Immature natural killer cell (primary cell): ENCODE measurements at regions not wholly inside any gene's neighbourhood (a gene's known extent, or its start where the extent isn't known, plus 50 kb on each side); places are given as distances from the start of the nearest gene placed in this dataset.

Experiments used
- DNase-seq, 3 donors: peaks; one replicate each; pipeline ENCODE4 v3.0.0; 2022; ENCODE audit warnings: mixed read lengths in 1 of 3
- H3K27ac Mint-ChIP-seq, 6 donors: one replicate each; pipeline ENCODE4 v1.8.0; 2020; ENCODE audit warnings: mixed read lengths in 6 of 6, mild to moderate bottlenecking in 5 of 6, inconsistent platforms in 4 of 6, moderate library complexity in 3 of 6
- H3K27me3 Mint-ChIP-seq, 3 donors: one replicate each; pipeline ENCODE4 v1.8.0; 2020 to 2021; ENCODE audit warnings: low read depth in 3 of 3, mild to moderate bottlenecking in 3 of 3, mixed read lengths in 3 of 3, moderate library complexity in 3 of 3, inconsistent platforms in 1 of 3
- H3K36me3 Mint-ChIP-seq, 3 donors: one replicate each; pipeline ENCODE4 v1.8.0; 2020; ENCODE audit warnings: mixed read lengths in 3 of 3, inconsistent platforms in 2 of 3, mild to moderate bottlenecking in 2 of 3
- H3K4me1 Mint-ChIP-seq, 2 donors: one replicate each; pipeline ENCODE4 v1.8.0; 2020; ENCODE audit warnings: inconsistent platforms in 2 of 2, mild to moderate bottlenecking in 2 of 2, mixed read lengths in 2 of 2, moderate library complexity in 1 of 2
- H3K4me3 Mint-ChIP-seq, 5 donors: one replicate each; pipeline ENCODE4 v1.8.0; 2020; ENCODE audit warnings: mild to moderate bottlenecking in 5 of 5, mixed read lengths in 5 of 5, inconsistent platforms in 3 of 5, moderate library complexity in 3 of 5
- H3K9me3 Mint-ChIP-seq, 6 donors: one replicate each; pipeline ENCODE4 v1.8.0; 2020; ENCODE audit warnings: mild to moderate bottlenecking in 6 of 6, mixed read lengths in 6 of 6, inconsistent platforms in 4 of 6, moderate library complexity in 3 of 6

DNA sequence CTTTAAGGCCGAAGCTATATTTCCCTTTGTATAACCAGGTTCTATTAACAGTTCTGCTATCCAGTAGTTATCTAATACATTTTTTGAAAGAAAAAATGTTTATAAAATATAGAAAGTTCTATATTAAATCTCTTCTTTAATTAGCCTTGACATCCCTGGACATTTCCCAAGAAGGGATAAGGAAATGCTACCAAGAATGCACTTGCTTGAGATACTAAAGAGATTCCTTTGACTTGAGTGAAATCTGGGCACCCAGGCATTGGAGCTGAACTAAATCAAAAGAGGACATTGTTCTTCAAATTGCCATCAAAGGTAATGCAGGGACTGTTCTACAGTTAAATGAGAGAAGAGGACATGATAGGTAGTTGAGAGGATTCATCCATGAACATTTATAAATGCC lies 535.9 kb upstream of the FAT3 start:
- no peaks in the 10 kb centered on the region for H3K4me1 Mint-ChIP-seq
- no peak for DNase-seq
- no peak overlapping the region for H3K27ac Mint-ChIP-seq
- H3K9me3 Mint-ChIP-seq = peaks cover 3 to 44% (median 15%) of the 10 kb centered on the region in 6 donors
- H3K27me3 Mint-ChIP-seq = peaks cover 0 to 2% (median 0%) of the 10 kb centered on the region in 3 donors
- H3K36me3 Mint-ChIP-seq = no peaks in the 10 kb centered on the region
- H3K4me3 Mint-ChIP-seq = no peak overlapping the region

DNA sequence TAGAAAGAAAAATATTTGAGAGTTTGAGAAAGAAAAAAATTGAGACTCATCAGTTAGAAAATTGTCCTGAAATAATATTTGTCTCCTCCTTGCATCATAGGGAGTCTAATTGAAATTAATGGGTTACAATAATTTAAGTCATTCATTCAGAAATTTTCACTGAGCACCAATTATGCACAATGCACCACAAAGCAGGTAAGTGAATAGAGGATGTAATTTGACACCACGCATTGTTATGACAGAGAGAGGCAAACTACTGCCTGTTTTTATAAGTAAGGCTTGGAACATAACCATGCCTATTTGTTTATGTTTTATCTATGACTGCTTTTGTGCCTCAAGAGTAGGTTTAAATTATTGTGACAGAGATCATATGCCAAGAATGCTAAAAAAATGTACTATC lies 537.9 kb upstream of the FAT3 start:
- H3K4me1 Mint-ChIP-seq = no peaks in the 10 kb centered on the region

DNA sequence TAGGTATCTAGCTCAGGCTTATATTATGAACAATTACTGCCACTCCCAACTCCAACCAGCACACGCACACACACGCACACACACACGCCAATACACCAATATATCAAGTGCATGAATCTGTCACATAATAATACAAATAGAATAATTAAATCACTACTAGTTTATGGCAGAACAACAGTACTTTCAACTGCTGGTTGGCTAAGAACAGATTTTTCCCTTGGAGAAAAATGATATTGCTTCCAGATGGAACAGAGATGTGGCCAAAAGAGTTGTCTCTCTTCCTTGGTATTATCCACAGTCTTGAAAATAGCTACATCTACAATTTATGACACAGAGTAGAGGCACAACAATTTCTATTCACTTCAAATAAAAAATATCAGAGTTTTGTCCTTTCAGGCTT lies 538.3 kb upstream of the FAT3 start:
- Mint-ChIP-seq H3K4me1 (no peaks in the 10 kb centered on the region), H3K27me3 (no peaks in the 10 kb centered on the region), H3K4me3 (no peak overlapping the region), H3K36me3 (no peaks in the 10 kb centered on the region), H3K27ac (no peak overlapping the region), H3K9me3 (peaks cover 0 to 36% (median 12%) of the 10 kb centered on the region in 6 donors)
- DNase-seq = no peak

More for the DNA sequence above, 537.9 kb upstream of the FAT3 start:
- Mint-ChIP-seq H3K4me3 (no peak overlapping the region), H3K27me3 (no peaks in the 10 kb centered on the region), H3K9me3 (peaks cover 0 to 34% (median 10%) of the 10 kb centered on the region in 6 donors), H3K36me3 (no peaks in the 10 kb centered on the region), H3K27ac (no peak overlapping the region)
- DNase-seq = no peak

DNA sequence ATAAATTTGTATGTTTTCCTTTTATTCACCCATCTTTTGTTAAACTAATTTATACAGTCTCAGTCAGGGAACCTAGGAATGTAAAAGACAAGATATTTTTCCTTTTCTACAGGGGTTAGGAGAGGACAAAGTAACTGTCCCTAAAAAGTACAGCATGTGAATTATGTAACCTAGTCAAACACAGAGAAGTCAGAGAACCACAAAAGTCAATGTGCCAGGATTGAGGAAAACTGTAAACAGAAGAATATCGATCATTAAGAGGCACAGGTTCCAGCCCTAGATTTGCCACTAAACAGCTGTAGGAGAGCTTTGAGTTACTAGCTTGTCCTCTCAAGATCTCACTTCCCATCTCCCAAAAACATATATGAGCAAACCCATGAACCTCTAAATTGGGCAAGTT lies 550.9 kb upstream of the FAT3 start:
- Mint-ChIP-seq H3K4me1 (no peaks in the 10 kb centered on the region), H3K4me3 (no peak overlapping the region), H3K9me3 (peaks cover 12 to 41% (median 25%) of the 10 kb centered on the region in 6 donors), H3K36me3 (peaks cover 0 to 3% (median 0%) of the 10 kb centered on the region in 3 donors), H3K27me3 (peaks cover 0 to 2% (median 0%) of the 10 kb centered on the region in 3 donors), H3K27ac (no peak overlapping the region)
- DNase-seq = no peak

DNA sequence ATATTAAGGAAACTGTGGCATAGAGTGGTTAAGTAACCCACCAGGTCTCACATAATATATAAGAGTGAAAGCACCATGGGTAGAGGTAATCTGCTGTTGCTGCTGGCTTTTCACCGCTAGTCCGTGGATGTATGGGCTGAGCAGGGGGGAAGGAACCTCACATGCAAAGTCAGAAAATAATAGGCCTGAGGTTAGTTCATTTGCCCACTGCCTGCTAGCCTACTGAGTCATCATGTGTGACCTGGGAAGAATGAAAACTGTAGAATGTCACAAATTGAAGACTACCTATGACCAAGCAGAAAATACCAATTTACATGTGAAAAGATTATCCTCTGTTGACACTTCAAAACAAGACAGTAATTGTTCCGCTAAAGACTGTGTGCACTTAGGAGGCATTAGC lies 560.1 kb upstream of the FAT3 start:
- no peaks in the 10 kb centered on the region for H3K27me3 Mint-ChIP-seq
- DNase-seq = no peak
- H3K9me3 Mint-ChIP-seq = peaks cover 10 to 39% (median 21%) of the 10 kb centered on the region in 6 donors
- H3K4me1 Mint-ChIP-seq = no peaks in the 10 kb centered on the region
- no peak overlapping the region for H3K27ac Mint-ChIP-seq
- no peaks in the 10 kb centered on the region for H3K36me3 Mint-ChIP-seq
- no peak overlapping the region for H3K4me3 Mint-ChIP-seq

DNA sequence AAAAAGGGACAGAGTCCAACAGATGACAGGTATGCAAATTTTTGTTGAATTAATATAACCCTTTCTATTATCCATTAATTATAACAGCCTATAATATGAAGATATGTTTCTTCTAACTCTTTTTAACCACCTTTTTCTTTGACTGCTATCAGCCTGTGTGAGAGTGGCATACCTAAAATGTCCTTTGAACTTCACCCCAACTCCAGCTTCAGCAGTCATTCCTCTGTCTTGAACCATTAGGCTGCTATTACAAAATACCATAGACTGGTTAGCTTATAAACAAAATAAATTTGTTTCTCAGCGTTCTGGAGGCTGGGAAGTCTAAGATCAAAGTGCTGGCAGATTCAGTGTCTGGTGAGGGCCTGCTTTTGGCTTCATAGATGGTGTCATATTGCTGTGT lies 564.6 kb upstream of the FAT3 start:
- H3K4me1 Mint-ChIP-seq = no peaks in the 10 kb centered on the region
- H3K36me3 Mint-ChIP-seq = no peaks in the 10 kb centered on the region
- no peak overlapping the region for H3K27ac Mint-ChIP-seq
- H3K4me3 Mint-ChIP-seq = no peak overlapping the region
- H3K9me3 Mint-ChIP-seq = peaks cover 6 to 36% (median 11%) of the 10 kb centered on the region in 6 donors
- no peaks in the 10 kb centered on the region for H3K27me3 Mint-ChIP-seq
- no peak for DNase-seq

DNA sequence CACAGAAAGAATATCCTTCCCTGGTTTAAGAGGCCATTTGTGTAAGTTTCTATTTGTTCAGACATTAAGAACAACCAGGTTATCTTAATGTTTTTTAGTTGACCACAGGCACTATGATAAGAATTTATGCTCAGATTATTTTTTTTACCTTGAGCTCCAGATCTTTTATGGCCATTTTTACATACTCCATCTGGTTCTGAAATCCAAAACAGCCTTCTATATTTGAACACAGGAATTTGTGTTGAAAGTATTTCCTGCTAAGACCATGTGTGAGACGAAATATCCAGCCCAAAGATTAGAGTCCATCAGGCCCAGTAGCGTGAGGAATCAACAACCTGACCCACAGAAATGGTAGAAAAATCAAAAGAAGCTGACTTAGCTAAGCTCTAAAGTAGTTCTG lies 569.9 kb upstream of the FAT3 start:
- H3K4me3 Mint-ChIP-seq = no peak overlapping the region
- peaks cover 3 to 34% (median 15%) of the 10 kb centered on the region in 6 donors for H3K9me3 Mint-ChIP-seq
- no peaks in the 10 kb centered on the region for H3K36me3 Mint-ChIP-seq
- H3K27ac Mint-ChIP-seq = no peak overlapping the region
- no peak for DNase-seq
- H3K27me3 Mint-ChIP-seq = no peaks in the 10 kb centered on the region
- H3K4me1 Mint-ChIP-seq = no peaks in the 10 kb centered on the region

DNA sequence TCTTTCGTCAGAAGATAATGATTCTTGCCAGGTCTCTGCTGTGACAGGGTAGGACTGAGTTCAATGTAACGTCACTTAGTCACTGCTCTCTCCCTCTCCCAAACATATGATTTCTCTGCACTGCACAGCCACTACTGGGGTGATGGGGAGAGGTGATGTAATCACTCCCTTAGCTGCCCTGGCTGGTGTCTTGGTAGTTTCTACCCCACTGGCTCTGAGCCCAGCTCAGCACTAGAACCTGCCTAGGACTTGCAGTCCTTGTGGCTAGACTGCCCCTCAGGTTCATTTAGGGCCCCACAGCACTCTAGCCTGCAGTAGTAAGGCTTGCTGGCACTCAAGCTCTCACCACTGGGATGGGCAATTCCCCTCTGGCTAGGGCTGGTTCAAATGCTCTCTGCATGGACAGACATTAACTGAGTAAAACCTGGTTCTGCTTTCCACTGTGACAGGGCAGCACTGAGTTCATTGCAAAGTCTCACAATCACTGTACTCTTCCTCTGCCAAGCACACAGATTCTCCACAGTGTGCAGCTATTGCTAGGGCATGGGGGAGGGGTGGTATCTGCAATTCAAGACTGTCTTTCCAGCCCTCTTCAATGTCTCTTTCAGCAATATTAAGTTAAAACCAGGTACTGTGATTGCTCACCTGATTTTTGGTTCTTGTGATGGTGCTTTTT lies 571.4 kb upstream of the FAT3 start:
- H3K9me3 Mint-ChIP-seq = peaks cover 5 to 41% (median 14%) of the 10 kb centered on the region in 6 donors
- H3K27ac Mint-ChIP-seq = no peak overlapping the region
- no peaks in the 10 kb centered on the region for H3K27me3 Mint-ChIP-seq
- DNase-seq = no peak
- H3K4me3 Mint-ChIP-seq = no peak overlapping the region
- H3K4me1 Mint-ChIP-seq = no peaks in the 10 kb centered on the region
- H3K36me3 Mint-ChIP-seq = no peaks in the 10 kb centered on the region

DNA sequence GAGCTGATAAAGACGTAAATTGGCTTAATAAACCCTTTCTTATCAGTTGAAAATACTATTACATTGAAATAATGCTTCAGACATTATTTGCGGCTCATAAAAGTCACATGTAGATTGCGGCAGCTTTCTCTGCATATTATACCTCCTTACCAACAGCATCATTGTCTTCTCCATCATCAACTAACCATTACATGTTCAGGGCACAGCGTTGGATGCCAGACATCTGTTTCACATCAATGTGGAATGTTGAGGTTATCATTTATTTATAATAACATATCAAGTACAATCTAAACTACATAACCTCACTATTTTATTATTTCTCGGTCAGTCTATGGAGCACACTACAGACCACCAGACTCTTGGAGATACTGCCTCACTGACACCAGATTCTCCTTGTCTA lies 573.8 kb upstream of the FAT3 start:
- DNase-seq = no peak
- no peaks in the 10 kb centered on the region for H3K4me1 Mint-ChIP-seq
- H3K4me3 Mint-ChIP-seq = no peak overlapping the region
- no peaks in the 10 kb centered on the region for H3K27me3 Mint-ChIP-seq
- peaks cover 5 to 35% (median 14%) of the 10 kb centered on the region in 6 donors for H3K9me3 Mint-ChIP-seq
- H3K27ac Mint-ChIP-seq = no peak overlapping the region
- H3K36me3 Mint-ChIP-seq = no peaks in the 10 kb centered on the region

DNA sequence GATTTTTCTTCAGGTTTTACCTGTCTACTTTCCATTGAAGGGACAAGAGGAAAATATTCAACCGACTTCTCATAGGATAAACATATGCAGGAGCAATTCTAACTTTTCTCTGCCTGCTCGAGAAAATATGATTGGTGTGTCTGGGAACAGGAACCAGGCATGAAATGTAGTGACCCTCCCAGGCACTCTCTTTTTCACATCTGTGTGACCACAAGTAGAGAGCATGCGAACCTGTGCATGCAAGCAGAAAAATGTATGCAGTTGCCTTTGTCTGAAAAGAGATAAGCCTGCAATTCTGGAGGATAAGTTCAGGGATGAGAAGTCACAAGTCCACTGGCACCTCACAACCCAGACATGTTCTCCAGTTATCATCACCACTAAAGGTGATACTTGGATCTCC lies 583.5 kb upstream of the FAT3 start:
- H3K36me3 Mint-ChIP-seq = peaks cover 0 to 3% (median 0%) of the 10 kb centered on the region in 3 donors
- H3K27ac Mint-ChIP-seq = no peak overlapping the region
- H3K27me3 Mint-ChIP-seq = no peaks in the 10 kb centered on the region
- H3K9me3 Mint-ChIP-seq = peaks cover 12 to 54% (median 31%) of the 10 kb centered on the region in 6 donors
- no peak for DNase-seq
- H3K4me1 Mint-ChIP-seq = no peaks in the 10 kb centered on the region
- H3K4me3 Mint-ChIP-seq = no peak overlapping the region

DNA sequence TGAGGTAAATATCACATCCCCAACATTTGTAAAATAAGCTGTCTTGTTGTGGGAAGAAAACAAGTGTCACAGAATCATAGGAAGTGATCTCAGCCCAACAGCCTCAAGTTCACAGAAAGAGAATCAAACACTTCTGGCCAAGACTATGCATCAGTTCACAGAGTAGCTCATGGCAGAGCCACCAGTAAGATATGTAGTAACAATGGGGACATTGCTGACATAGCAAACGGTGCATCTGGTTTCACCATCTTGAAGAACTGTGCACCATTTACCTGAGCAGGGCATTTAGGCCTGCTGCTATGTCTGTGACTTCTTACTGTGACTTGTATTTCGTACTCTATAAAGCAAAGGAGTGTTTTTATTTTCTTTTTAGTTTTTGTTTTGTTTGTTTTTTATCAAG lies 585.3 kb upstream of the FAT3 start:
- no peak overlapping the region for H3K27ac Mint-ChIP-seq
- H3K4me1 Mint-ChIP-seq = no peaks in the 10 kb centered on the region
- H3K9me3 Mint-ChIP-seq = peaks cover 6 to 49% (median 24%) of the 10 kb centered on the region in 6 donors
- no peak for DNase-seq
- H3K27me3 Mint-ChIP-seq = no peaks in the 10 kb centered on the region
- H3K4me3 Mint-ChIP-seq = no peak overlapping the region
- no peaks in the 10 kb centered on the region for H3K36me3 Mint-ChIP-seq

DNA sequence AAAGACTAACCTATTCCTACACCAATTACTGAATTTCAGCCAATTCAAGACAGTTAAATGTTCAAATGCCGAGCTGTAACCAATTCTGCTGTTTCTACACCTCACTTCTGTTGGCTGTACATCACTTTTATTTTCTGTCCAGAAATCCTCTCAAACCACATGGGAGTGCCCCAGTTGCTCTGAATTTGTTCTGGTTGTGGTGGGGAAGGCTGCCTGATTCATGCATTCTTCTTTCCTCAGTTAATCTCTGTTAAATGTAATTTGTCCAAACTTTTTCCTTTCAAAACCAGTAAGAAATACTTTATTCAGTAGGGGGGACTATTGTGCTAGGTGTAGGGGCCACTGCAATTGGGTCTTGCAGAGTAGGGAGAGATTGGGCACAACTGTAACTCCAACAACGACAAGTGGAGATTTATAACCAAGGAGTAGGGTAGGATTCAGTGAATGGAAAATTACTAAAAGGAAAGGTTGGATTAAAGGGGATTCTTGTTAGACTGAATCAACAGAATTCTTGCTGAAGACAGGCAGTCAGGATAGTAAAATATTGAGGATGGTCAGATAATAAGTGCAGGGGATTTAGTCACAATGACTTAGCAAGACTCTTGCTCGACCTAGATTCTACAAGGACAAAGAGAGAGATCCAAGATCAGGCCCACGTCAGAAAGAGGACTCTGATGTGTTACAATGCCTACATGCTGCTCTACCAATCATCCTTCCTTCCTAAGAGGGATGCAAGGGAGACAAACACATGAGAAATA lies 593.5 kb upstream of the FAT3 start:
- DNase-seq = no peak
- peaks cover under 1 to 30% (median 12%) of the 10 kb centered on the region in 6 donors for H3K9me3 Mint-ChIP-seq
- H3K27ac Mint-ChIP-seq = no peak overlapping the region
- no peaks in the 10 kb centered on the region for H3K36me3 Mint-ChIP-seq
- no peak overlapping the region for H3K4me3 Mint-ChIP-seq
- no peaks in the 10 kb centered on the region for H3K4me1 Mint-ChIP-seq
- no peaks in the 10 kb centered on the region for H3K27me3 Mint-ChIP-seq

DNA sequence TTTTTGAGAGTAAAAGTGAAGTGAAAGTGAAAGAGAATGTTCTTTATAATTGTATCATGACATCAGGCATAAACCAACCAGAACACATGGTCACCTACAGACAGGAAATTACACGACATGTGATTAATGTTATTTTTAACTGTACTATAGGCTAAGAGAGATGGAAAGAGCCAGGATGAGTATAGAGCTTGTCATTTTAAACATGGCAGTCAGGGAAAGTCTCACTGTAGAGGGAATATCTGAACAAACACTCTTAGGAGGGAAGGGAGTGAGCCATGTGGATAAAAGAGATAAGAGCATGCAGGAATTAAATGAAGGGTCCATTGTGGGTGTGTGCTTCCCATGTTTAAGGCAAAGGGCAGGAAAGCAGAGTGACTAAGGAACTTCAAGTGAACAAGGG lies 599.1 kb upstream of the FAT3 start:
- peaks cover 5 to 38% (median 20%) of the 10 kb centered on the region in 6 donors for H3K9me3 Mint-ChIP-seq
- H3K4me3 Mint-ChIP-seq = no peak overlapping the region
- no peaks in the 10 kb centered on the region for H3K4me1 Mint-ChIP-seq
- H3K27me3 Mint-ChIP-seq = peaks cover 0 to 3% (median 0%) of the 10 kb centered on the region in 3 donors
- H3K27ac Mint-ChIP-seq = no peak overlapping the region
- no peak for DNase-seq
- peaks cover 0 to 3% (median 0%) of the 10 kb centered on the region in 3 donors for H3K36me3 Mint-ChIP-seq

DNA sequence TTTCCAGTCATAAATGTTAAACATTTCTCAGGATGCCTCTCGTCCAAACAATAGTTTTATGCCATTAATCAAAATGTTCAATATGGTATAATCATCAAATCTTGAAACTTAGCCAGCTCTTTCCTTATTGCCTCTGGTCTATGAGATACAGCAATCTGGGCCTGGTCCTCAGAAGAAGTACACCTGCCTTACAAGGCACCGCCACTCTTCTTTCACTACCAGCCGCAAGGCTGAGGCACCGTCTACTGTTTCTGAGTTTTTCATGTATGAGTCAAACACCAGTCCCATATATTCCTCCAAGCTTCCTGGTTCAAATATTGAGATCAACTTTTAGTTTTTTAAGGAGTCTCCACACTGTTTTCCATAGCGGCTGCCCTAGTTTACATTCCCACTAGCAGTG lies 600.6 kb upstream of the FAT3 start:
- no peaks in the 10 kb centered on the region for H3K4me1 Mint-ChIP-seq
- peaks cover 0 to 3% (median 0%) of the 10 kb centered on the region in 3 donors for H3K27me3 Mint-ChIP-seq
- peaks cover 5 to 43% (median 24%) of the 10 kb centered on the region in 6 donors for H3K9me3 Mint-ChIP-seq
- H3K36me3 Mint-ChIP-seq = peaks cover 0 to 3% (median 0%) of the 10 kb centered on the region in 3 donors
- no peak overlapping the region for H3K27ac Mint-ChIP-seq
- DNase-seq = no peak
- H3K4me3 Mint-ChIP-seq = no peak overlapping the region
